ENCODE measurements at regions not wholly inside any gene's neighbourhood (a gene's known extent, or its start where the extent isn't known, plus 50 kb on each side); places are given as distances from the start of the nearest gene placed in this dataset.
A peak's percentile ranks its signal among the peaks of the same experiment; 100 is the strongest.

DNA sequence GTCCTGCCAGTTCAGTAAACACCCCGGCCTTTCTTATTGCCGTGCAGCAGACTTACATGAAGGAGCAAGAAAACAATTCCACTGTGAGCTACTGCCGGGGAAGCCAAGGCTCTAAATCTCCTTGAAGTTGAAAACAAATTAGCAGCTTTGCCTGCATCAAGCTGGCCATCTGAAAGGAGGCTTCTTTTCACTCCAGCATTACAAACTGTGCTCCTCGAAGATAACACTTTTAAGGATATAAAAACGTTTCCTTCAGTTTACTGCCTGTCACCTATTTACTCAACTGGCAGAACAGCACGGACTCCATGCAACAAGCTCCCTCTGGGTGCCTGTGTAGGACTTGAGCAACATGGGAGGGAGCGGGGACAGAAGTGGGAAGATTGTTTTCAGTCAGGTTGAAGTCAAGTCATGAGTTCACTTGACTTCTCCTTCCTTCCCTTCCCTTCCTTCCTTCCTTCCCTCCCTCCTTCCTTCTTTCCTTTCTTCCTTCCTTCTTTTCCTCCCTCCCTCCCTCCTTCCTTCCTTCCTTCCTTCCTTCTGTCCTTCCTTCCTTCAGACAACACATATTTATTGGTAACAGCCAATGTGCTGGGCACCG lies 67.4 kb downstream of the ZNF608 start:
- Histone ChIP-seq H3K4me2 (ENCODE audit: insufficient read depth, insufficient read length, low read length) (no peak overlapping the region), H3K79me2 (ENCODE audit: insufficient read depth, low read length) (peaks cover 14% of the 10 kb centered on the region; the same call in 1 of the 2 replicates), H3K56ac (ENCODE audit: insufficient read length, low read depth, low read length) (no peak overlapping the region), H4K8ac (replicated peaks; ENCODE audit: insufficient read length, low read depth, low read length) (no peak overlapping the region), H3K18ac (ENCODE audit: insufficient read length, low read depth, low read length) (no peak overlapping the region), H3K9ac (ENCODE audit: extremely low read depth, insufficient read length, low read length) (no peak overlapping the region), H4K20me1 (ENCODE audit: control insufficient read depth, insufficient read depth, insufficient read length) (no peaks in the 10 kb centered on the region), H2BK20ac (ENCODE audit: low read depth, low read length, poor library complexity, severe bottlenecking) (no peak overlapping the region), H3K14ac (ENCODE audit: insufficient read depth, low read length) (no peak overlapping the region), H2BK12ac (ENCODE audit: insufficient read length, low read depth, low read length) (no peak overlapping the region), H3K27me3 (ENCODE audit: insufficient read depth, low read length) (no peaks in the 10 kb centered on the region), H2AK5ac (ENCODE audit: insufficient read length, low read length) (no peak overlapping the region), H3K79me1 (ENCODE audit: insufficient read depth, low read depth, low read length, poor library complexity, severe bottlenecking) (peaks cover 7% of the 10 kb centered on the region), H2BK120ac (ENCODE audit: low read depth, low read length, poor library complexity, severe bottlenecking) (no peak overlapping the region), H3T11ph (ENCODE audit: low read length) (no peak overlapping the region), H3K27ac (ENCODE audit: insufficient read length, low read depth, low read length) (no peak overlapping the region), H3K4me1 (ENCODE audit: insufficient read depth, low read length) (peaks cover 18% of the 10 kb centered on the region), H4K91ac (ENCODE audit: insufficient read length, low read depth, low read length) (no peak overlapping the region), H3K4ac (ENCODE audit: low read depth, low read length) (no peak overlapping the region), H4K5ac (ENCODE audit: insufficient read length, low read depth, low read length) (no peak overlapping the region), H3K23me2 (ENCODE audit: insufficient read length, low read depth, low read length, poor library complexity, severe bottlenecking) (no peaks in the 10 kb centered on the region), H3K9me3 (ENCODE audit: control insufficient read depth, low read depth, low read length) (no peaks in the 10 kb centered on the region), H2BK15ac (ENCODE audit: low read depth, low read length) (no peak overlapping the region), H2BK5ac (ENCODE audit: insufficient read length, low read length) (no peak overlapping the region), H3K23ac (ENCODE audit: insufficient read length, low read depth, low read length) (no peak overlapping the region), H2AFZ (ENCODE audit: low read length) (no peak overlapping the region)
- Mint-ChIP-seq H3K4me3 (no peak overlapping the region), H3K36me3 (ENCODE audit: insufficient read depth in 1 of 3, low read depth in 3 of 3) (peaks cover 0 to 18% (median 14%) of the 10 kb centered on the region in 3 experiments), H3K9me3 (no peaks in the 10 kb centered on the region), H3K27ac (peak overlapping the region; percentile 27 to 82 (median 53)), H3K27me3 (ENCODE audit: low read depth) (no peaks in the 10 kb centered on the region), H3K4me1 (peaks cover 58 to 66% of the 10 kb centered on the region in 2 experiments)
- TF ChIP-seq, protein P1, sequence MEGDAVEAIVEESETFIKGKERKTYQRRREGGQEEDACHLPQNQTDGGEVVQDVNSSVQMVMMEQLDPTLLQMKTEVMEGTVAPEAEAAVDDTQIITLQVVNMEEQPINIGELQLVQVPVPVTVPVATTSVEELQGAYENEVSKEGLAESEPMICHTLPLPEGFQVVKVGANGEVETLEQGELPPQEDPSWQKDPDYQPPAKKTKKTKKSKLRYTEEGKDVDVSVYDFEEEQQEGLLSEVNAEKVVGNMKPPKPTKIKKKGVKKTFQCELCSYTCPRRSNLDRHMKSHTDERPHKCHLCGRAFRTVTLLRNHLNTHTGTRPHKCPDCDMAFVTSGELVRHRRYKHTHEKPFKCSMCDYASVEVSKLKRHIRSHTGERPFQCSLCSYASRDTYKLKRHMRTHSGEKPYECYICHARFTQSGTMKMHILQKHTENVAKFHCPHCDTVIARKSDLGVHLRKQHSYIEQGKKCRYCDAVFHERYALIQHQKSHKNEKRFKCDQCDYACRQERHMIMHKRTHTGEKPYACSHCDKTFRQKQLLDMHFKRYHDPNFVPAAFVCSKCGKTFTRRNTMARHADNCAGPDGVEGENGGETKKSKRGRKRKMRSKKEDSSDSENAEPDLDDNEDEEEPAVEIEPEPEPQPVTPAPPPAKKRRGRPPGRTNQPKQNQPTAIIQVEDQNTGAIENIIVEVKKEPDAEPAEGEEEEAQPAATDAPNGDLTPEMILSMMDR (conservative IDR thresholded peaks at IDR 0.05): no peak
- no peak for DNase-seq
- WGBS (ENCODE audit: extremely low coverage, insufficient read length, low lambda C conversion rate): no CpG with 5 or more reads among the region's 8 CpGs
